NCI-H1092 treated with DMSO at 0.1 percent for 48 hours (cell line): ENCODE measurements at regions not wholly inside any gene's neighbourhood (a gene's known extent, or its start where the extent isn't known, plus 50 kb on each side); places are given as distances from the start of the nearest gene placed in this dataset.

Experiments used
- DNase-seq: peaks from one replicate; lab custom pipeline; 2025; lab: John Stamatoyannopoulos, UW

DNA sequence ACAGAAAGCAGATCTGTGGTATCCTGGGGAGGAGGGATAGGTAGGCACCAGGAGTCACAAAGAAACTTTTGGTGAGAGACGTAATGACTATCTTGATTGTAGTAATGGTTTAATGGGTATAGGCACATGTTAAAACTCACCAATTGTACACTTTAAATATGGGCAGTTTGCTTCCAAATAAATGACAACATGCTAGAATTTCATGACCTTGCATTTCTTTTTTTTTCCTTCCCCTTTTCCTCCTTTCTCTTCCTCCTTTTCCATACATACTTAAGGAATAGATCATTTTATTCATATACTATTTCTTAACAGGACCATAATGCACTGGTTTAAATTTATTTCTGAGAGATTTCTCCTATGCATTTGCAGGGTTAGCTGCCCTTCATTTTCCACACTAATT is 341.8 kb downstream of the TMEM182 start:
- no peak for DNase-seq

DNA sequence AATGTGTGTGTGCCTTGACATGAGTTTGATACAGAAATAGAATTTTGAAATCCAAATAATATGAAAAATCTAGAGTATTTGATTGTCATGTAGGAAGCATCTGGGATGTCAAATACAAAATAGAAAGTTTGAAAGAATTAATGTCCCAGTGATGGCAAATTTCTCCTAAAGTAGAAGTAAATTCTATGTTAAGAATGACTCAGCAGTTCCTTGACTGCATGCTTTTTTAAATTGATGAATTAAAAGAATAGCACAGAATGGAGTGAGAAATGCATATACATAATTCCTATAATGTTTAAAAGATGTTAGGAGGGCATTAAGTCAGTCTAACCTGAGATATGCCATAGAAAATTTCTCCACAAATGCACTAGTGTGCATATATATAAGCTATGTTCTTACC is 357.5 kb downstream of the TMEM182 start:
- DNase-seq = no peak

DNA sequence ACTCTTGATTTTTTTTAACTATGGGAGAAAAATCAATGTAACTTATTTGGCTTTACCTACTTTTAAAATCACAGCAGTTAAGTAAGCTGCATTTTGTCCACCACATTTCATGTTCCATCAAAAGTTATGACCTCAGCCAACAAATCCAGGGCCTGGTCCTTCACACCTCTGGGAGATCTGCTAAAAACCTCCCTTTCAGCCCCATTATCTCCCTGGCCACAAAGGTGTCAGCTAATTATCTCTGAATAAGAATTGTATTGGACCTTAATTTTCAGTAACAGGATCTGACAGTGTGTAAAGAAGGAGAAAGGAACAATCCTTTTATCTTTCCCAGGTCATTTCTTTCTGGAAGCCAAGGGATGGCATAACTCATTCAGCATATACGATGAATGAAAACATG is 359.3 kb downstream of the TMEM182 start:
- DNase-seq = no peak

DNA sequence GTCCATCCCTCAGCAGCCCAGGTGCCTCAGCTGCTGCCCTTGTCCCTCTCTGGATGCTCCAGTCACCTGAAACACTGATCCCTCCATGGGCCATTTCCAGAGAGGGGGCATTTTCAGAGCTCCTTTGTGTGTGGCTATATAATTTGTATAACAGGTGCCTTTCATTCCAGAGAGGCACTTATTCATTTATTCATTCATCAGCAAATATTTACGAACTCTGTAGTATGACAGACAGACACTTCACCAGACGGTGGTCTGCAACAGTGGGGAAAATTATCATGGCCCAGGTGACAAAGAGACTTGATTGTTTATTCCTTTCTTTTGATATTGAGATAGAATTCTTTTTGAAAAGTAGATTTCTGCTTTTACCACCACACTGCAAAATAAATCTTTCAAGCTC is 361.7 kb downstream of the TMEM182 start:
- DNase-seq = no peak

DNA sequence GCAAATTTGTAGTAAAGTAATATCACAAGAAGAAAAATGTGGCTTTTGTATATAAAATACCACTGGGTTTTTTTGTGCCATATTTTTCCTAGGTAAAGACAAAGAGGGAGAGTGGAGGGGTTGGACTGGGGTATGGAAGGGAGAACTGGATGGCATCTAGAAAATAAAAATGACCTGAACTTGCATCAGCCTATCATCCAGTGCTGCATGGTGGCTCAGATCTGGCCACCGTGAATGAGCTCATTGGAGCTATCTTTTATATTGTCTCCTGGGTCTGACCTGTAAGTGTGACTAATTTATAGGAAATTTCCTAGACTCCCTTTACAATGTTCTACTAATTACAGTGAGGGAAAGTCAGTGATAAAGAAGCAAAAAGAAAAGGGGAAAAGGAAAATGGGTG is 369.0 kb downstream of the TMEM182 start:
- DNase-seq = no peak

DNA sequence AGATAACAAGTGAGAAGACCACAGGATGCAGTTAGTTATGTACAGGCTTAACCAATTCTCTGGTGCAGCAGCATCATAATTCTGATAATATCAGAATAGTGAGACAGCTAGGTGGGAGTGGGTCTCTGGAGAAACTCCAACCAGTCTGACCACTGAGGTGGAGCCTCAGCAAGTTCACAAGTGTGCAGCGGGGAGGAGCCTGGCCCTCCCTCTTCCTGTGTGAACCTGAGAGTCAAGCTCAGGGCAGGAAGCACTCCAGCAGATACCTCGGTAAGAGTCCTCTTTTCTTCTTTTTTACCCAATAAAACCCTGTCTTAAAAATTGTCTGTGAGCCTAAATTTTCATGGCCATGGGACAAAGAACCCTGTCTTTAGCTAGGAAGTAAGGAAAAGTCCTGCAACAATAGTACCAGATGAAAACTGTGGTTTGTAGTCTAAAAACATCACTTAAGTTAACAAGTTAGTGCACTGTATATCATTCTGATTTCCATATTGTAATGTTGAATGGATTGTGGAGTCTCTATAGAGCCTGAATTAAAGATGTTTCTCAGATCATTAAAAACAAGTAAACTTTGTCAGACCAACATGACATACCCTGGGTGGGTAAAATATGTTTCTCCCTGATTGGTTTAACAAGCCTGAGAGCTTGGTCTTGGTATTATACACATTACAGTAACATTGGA is 370.8 kb downstream of the TMEM182 start:
- DNase-seq = no peak

DNA sequence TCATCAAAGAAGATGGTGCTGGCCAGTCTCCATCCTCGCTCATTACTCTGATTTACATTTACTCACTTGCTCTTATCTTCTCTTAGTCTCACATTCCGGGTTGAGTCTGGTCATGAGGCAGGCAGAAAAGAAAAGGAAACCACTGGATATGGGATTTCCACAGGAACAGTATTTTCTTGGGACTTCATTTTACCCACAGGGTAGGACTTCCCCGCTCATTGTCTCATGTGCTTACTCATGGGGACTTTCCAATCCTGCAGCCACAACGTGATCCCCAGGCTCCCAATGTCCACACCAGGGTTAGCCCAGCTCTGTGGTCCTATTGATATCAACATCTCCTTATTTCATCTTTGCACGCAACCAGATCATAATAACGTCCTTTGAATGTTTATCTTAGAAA is 373.8 kb downstream of the TMEM182 start:
- no peak for DNase-seq

DNA sequence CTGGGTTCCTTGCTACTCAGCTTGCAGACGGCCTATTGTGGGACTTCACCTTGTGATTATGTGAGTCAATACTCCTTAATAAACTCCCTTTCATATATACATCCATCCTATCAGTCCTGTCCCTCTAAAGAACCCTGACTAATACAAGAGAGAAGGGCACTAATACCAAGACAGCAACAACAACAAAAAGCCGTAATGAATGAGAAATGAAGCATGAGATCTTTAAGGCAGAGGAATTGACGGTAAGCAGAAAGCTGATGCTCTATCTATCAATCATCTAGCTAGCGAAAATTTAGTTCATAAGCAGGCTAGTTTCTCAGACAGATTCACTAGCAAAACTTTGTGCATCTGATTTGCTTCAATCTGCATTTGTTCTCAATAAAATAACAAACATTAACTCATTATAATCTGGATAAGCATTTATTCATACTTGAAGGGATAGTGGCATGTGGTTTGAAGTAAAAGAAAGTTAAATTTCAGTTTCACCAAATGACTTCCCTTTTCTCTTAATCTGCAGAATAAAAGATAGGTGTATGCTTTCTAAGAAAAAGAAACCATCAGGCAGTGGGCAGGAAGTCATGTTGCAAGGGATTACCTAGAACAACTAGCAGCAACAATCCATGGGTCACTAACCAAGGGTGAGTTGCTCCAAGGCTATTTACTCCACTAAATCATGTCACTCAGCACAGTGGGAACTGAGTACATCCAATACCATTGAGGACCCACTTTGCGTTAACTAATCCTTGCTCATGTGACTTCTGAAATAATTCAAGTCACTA is 376.5 kb downstream of the TMEM182 start:
- no peak for DNase-seq

DNA sequence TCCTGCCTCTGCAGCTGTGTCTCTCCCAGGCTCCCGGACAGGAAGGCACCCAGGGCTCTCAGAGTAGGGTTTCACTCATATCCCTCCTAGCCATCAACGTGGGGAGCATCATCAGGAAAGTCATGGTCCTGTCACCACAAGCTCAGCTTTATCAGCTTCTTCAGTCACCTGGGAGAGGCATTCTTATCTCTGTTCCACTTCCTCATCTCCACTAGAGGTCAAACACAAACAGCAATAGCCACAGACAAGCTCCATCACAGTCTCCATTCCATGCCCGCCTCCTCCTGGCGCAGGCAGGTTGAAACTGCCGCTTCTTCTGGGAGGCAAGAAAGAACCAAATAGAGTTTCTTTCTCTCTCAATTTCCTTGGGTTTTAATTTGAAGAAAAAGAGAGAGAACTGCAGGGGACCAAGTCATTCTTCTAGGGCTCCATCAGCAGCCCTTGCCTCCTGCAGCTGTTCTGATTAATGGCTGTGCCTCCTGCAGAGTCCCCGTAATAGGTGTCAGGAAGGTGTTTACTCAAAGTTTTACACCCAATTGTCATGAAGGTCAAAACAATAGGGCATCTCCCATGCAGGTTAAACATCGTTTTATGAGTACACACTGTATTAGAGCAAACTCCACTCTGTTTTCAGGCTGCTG is 377.9 kb downstream of the TMEM182 start:
- DNase-seq = no peak

DNA sequence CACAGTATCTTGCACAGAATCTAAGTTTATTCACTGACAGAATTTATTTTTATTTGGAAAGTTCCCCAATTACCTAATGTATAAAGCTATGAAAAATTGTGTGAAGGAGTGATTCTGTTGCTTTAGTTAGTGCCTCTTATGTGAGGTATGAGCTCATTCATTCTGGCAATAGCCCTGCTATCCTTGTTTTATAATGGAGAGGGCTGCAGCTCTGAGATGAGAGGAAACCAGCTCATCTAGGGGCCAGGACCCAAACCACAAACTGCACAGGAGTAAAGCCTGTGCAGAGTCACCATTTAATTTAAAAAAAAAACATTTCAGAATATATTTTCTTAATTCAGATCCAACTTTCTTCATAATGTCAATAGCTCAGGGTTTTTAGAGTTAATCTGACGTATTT is 383.0 kb downstream of the TMEM182 start:
- no peak for DNase-seq

DNA sequence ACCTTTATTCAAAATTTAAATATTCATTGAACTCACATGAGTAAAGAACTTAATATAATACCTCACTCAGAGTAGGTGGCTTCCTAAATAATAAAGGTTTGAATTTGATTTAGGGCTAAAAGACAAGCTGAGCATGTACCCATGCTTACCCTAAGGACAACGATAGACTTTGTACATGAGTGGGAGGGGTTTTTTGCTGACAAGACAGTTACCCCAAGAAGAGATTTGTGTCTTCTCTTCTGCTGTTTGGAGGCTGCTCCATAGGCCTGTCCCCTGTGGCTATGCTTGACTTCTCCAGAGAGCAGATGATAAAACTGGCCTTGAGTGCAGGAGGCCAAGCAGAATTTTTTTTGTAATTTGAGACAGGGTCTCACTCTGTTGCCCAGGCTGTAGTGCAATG is 383.9 kb downstream of the TMEM182 start:
- DNase-seq = no peak

DNA sequence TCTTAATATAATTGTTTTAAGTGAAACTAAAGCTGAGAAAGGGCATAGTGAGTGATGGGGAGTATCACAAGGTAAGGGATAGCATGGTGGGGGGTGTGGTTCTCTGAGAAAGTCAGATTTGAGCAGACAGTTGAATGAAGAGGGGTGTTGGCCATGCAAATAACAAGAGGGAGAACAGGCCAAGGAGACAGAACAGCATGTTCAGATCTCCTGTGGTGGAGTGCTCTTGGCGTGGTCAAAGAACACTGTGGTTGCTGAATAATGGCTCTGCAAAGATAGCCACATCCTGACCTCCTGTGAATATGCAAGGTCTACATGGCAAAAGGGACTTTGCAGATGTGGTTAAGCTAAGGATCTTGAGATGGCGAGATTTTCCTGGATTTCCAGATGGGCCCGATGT is 389.2 kb downstream of the TMEM182 start:
- DNase-seq = no peak

DNA sequence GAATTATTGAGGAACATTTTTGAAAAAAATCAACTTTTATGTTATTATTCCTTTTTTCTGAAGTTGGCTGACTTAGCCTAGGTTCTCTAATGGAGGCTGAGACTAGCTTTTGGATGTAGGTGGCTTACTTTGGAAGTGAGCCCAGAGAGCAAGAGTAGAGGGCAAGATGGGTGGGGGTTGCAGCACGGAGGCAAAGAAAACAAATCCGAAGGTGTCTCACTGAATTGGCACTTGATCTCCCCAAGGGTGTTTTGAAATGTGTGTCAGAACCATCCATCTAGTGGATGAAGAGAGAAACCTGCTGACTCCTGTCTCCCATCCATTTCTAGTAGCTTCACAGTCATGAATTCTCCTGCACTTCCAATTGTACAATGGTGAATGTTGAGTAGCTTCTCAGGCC is 390.7 kb downstream of the TMEM182 start:
- DNase-seq = no peak

DNA sequence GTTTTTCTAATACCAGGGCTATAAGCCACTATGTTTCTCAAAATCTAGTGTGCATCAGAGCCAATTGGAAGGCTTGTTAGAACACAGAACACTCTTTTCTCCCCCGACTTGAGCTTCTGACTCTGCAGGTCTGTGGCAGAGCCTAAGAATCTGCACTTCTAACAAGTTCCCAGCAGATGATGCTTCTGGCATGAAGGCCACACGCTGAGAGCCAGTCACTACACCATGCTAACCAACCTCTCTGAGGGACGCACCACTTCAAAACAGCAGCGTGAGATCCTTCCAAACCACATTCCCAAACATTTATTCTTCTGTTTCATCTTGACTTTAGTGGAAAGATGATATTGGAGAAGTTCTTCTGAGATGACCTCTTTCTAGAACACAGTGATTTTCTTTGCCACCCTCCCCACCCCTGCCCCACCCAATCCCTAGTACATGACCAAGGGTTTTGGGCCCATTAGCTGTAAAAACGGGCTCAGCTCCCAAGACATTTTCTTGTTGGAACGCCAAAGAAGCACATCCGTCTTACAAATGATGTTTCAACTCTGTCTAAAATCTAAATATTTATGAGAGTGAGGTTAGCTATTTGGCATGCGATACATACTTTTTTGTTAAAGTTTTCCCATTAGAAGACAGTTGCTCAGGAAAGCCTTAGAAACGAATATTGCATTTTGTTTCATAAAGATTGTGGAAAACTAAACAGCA is 391.9 kb downstream of the TMEM182 start:
- DNase-seq = no peak

DNA sequence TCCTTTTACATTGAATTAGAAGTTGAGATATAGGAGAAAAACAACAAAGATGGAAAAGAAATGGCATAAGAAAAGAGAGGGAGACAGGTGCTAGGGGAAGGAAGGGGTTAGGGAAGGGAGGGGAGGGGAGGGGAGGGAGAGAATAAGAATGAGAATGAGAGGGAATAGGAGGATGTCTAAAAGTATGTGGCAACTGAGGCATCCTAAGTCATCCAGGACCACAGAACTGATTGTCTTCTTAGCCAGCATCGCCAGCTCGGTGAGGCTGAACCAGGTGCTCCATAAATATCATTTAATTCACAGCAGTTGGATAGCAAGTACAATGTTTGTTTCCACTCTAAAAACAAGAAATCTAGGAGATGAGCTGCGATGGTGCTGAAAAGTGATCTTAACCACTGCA is 393.5 kb downstream of the TMEM182 start:
- DNase-seq = no peak

DNA sequence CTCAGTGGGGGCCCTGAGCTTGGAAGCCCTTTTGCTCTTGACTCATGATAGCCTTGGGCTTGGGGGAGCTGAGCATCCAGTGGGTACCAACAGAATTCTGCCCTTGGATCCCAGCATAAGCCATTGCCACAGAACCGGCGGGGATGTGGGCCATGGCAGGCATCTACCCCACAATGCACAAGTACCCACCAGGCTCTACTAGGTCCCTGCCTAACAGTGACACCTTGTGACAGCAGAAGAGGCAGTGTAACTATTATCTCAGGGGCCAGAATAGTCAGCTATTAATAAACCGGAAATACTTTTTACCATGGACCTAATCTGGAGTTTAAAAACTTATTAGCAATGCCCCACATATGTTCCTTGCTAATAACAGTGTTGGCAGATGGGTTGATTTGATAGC is 397.2 kb downstream of the TMEM182 start:
- DNase-seq = peak; percentile 1

DNA sequence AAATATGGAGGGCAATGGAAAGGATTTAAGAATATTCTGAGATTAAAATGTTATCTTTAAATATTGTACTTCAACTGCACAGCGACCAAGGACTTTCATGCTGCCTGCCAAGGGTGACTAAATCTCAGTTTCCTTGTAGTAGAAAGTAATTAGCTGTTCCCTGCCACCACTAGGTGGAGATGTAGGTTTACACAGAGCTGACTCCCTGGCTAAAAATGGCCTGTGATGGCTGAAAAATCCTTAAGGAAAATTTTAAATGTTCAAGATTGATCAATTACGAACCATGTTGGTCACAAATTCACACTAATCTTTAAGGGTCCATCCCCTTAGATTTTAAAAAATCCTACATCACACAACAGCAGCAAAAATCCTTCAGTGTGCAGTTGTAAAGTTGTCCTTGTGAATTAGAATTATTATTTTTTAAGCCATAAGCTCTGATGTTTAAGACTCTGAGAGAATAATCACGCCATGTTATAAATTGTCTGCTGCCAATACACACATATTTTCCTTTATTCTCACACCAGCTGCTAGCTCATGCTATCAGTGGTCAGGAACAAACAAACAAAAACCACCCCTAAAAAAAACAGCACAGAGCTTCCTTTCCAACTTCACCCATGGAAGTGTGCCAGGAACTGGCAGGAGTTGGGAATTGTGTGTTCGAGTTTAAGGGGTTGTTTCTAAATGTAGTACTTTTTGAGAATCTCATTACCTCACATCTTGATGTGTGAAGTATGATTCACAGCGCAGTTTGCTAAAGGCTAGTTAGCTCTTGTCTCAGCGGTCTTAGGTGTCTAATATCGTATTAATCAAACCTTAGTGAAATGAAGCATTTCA is 399.8 kb downstream of the TMEM182 start:
- peak; percentile 74 for DNase-seq

DNA sequence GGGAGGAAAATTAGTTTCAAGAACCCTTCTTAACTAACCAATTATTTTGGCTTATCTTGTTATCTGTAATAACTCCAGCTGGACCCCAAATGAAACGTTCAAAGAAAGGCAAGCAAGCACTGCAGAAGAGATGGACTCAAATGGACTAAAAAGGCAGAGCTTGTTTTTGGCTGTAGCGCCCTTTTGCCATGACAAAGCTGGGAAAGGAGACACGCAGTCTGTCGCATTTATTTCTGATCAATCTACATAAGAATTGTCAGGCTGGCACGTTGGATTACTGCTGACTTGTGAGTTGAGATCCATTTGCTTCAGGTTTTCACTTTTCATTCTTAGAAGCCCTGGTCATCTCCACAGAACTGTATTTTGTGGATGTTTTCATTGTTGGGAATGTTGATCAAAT is 402.9 kb downstream of the TMEM182 start:
- DNase-seq = no peak

DNA sequence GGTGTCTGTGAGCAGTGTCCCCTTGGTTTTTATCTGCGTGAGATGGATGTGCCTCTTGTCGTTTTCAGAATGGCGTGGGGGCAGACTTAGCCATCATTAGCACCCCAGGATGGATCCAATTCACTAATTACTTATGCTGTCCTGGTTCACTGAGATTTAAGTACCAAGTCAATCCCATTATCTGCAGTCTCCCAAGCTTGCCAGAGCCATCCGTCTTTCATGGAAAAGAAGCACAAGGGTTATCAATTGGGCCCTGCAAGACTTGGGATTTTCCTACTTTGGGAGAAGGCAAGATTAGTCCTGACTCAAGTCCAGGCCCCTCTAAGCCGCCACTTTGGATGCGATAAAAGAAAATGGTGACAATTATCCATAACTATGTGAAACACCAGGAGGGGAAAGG is 404.0 kb downstream of the TMEM182 start:
- DNase-seq = no peak

DNA sequence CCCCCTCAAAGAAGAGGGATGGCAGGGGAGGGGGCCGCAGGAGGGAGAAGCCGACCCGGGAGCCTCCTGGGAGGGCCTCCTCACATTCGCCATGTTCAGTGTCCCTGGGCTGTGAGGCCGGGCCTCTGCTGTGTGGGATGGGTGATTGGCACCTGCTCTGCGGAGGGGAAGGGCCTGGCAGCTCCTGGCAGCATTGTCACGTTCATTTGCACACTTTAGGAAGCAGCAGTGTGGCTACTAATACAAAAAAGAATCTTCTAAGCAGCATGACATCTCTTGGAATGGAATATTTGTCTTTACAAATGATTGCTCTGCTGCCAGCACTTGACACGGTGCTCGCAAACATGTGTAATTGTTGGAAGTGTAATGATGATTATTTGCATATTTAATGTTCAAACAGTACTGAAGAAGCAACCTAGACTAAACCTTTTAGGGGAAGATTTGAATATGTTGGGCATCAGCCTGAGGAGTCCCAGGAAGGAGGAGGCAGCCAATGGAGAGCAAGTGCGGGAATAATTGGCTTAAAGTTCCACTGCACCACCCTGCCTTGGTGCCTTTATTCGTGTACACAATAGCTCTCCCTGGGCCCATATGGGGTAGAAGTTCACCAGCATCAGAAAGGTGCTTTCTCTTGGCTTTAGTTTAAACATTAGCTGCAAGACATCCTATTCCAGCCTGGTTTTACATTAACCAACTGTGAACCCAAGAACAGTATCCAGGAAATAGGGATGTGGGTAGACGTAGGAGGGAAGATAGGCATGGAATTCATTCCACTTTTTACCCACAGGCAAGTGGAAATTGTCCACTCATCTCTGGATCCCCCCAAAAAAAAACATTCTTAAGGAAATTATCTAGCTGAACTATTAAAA is 404.9 kb downstream of the TMEM182 start:
- DNase-seq = no peak

DNA sequence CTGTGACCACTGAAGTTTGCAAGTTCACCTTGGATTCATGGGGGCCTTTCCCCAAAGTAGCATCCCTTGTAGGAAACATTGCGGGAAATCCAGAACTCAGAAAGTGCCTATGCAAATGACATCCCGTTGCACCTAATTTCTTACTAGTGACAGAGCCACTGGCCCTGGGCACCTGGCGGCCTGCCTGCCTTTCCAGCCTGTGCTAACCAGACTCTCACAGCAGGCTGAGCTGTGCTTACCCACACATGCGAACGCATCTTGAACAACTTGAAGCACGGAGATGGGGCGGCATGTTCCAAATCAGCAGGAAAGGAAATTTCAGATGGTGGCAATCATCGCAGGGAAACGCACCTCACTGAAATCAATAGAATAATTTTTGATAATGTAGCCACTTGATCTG is 405.8 kb downstream of the TMEM182 start:
- DNase-seq = no peak
